Skeletal muscle tissue (tissue), 3 donors: ENCODE measurements at regions not wholly inside any gene's neighbourhood (a gene's known extent, or its start where the extent isn't known, plus 50 kb on each side); places are given as distances from the start of the nearest gene placed in this dataset.

Experiments used
- H3K27ac ChIP-seq: one replicate; pipeline ENCODE4 v1.7.0; 2013; ENCODE audit warnings: mild to moderate bottlenecking, low read depth, low read length, inconsistent platforms
- H3K27me3 ChIP-seq, 3 donors: one replicate each; pipeline ENCODE4 v1.7.0; 2013; ENCODE audit warnings: low read length in 3 of 3; ENCODE audit not compliant: control insufficient read depth in 3 of 3, insufficient read depth in 3 of 3
- H3K36me3 ChIP-seq, 3 donors: one replicate each; pipeline ENCODE4 v1.7.0; 2013; ENCODE audit warnings: low read length in 3 of 3; ENCODE audit not compliant: control insufficient read depth in 3 of 3, insufficient read depth in 3 of 3
- H3K4me1 ChIP-seq, 3 donors: one replicate each; pipeline ENCODE4 v1.7.0; 2013; ENCODE audit warnings: low read length in 3 of 3, mild to moderate bottlenecking in 3 of 3; ENCODE audit not compliant: control insufficient read depth in 3 of 3, insufficient read depth in 3 of 3
- H3K4me3 ChIP-seq, 3 donors: one replicate each; pipeline ENCODE4 v1.7.0; 2013; ENCODE audit warnings: low read length in 3 of 3
- H3K9ac ChIP-seq, 3 donors: one replicate each; pipeline ENCODE4 v1.7.0; 2013; ENCODE audit warnings: low read length in 3 of 3, mild to moderate bottlenecking in 3 of 3, moderate library complexity in 2 of 3, low read depth in 1 of 3
- H3K9me3 ChIP-seq, 3 donors: one replicate each; pipeline ENCODE4 v1.7.0; 2013; ENCODE audit warnings: low read length in 3 of 3; ENCODE audit not compliant: control insufficient read depth in 3 of 3
- donor health status: Osteomylitis.

- Histone ChIP-seq H3K36me3 (no peaks in the 10 kb centered on the region), H3K9me3 (peaks cover 0 to 2% (median 0%) of the 10 kb centered on the region in 3 donors), H3K4me3 (no peak overlapping the region), H3K9ac (no peak overlapping the region), H3K4me1 (peaks cover 3 to 18% (median 5%) of the 10 kb centered on the region in 3 donors), H3K27me3 (peaks cover 18 to 25% (median 23%) of the 10 kb centered on the region in 3 donors), H3K27ac (peak overlapping the region; percentile 77)
These were observed 107.9 kb downstream of the AIPL1 start for GRCh38 chr17:6327007-6327406.

- Histone ChIP-seq H3K4me3 (no peak overlapping the region), H3K27me3 (peaks cover 18 to 25% (median 23%) of the 10 kb centered on the region in 3 donors), H3K4me1 (peaks cover 3 to 18% (median 5%) of the 10 kb centered on the region in 3 donors), H3K27ac (peak overlapping the region; percentile 60), H3K9me3 (peaks cover 0 to 2% (median 0%) of the 10 kb centered on the region in 3 donors), H3K9ac (no peak overlapping the region), H3K36me3 (no peaks in the 10 kb centered on the region)
These were observed 108.4 kb downstream of the AIPL1 start for GRCh38 chr17:6326483-6326882.

- peak overlapping the region; percentile 60 for H3K27ac ChIP-seq
- no peaks in the 10 kb centered on the region for H3K36me3 ChIP-seq
- H3K27me3 ChIP-seq, result peaks cover 18 to 25% (median 23%) of the 10 kb centered on the region in 3 donors
- H3K9me3 ChIP-seq, result peaks cover 0 to 2% (median 0%) of the 10 kb centered on the region in 3 donors
- peaks cover 3 to 18% (median 5%) of the 10 kb centered on the region in 3 donors for H3K4me1 ChIP-seq
- H3K4me3 ChIP-seq, result no peak overlapping the region
- H3K9ac ChIP-seq, result no peak overlapping the region
These were observed 109.2 kb downstream of the AIPL1 start for GRCh38 chr17:6325741-6326140.

- Histone ChIP-seq H3K4me1 (peaks cover 3 to 18% (median 5%) of the 10 kb centered on the region in 3 donors), H3K27me3 (peaks cover 18 to 25% (median 23%) of the 10 kb centered on the region in 3 donors), H3K9ac (no peak overlapping the region), H3K36me3 (no peaks in the 10 kb centered on the region), H3K9me3 (peaks cover 0 to 2% (median 0%) of the 10 kb centered on the region in 3 donors), H3K27ac (no peak overlapping the region), H3K4me3 (no peak overlapping the region)
These were observed 109.9 kb downstream of the AIPL1 start for GRCh38 chr17:6325051-6325450.

GRCh38 chr17:6323626-6324356 is 111.1 kb downstream of the AIPL1 start:
- Histone ChIP-seq H3K27ac (no peak overlapping the region), H3K4me1 (peaks cover 3 to 18% (median 5%) of the 10 kb centered on the region in 3 donors), H3K9me3 (peaks cover 0 to 2% (median 0%) of the 10 kb centered on the region in 3 donors), H3K4me3 (peak overlapping the region in 1 of 3 donors; percentile 2), H3K9ac (no peak overlapping the region), H3K27me3 (peaks cover 18 to 25% (median 23%) of the 10 kb centered on the region in 3 donors), H3K36me3 (no peaks in the 10 kb centered on the region)

GRCh38 chr17:6322316-6322715 is 112.6 kb downstream of the AIPL1 start:
- H3K4me3 ChIP-seq, result no peak overlapping the region
- no peaks in the 10 kb centered on the region for H3K9me3 ChIP-seq
- no peak overlapping the region for H3K9ac ChIP-seq
- peaks cover 3 to 15% (median 5%) of the 10 kb centered on the region in 3 donors for H3K4me1 ChIP-seq
- H3K27me3 ChIP-seq, result peaks cover 20 to 25% (median 23%) of the 10 kb centered on the region in 3 donors
- H3K27ac ChIP-seq, result no peak overlapping the region
- no peaks in the 10 kb centered on the region for H3K36me3 ChIP-seq

- Histone ChIP-seq H3K36me3 (no peaks in the 10 kb centered on the region), H3K27me3 (peaks cover 0 to 10% (median 5%) of the 10 kb centered on the region in 3 donors), H3K9me3 (no peaks in the 10 kb centered on the region), H3K4me1 (no peaks in the 10 kb centered on the region), H3K4me3 (no peak overlapping the region), H3K9ac (no peak overlapping the region), H3K27ac (no peak overlapping the region)
These were observed 120.6 kb downstream of the AIPL1 start for GRCh38 chr17:6314311-6314710.

- Histone ChIP-seq H3K4me1 (no peaks in the 10 kb centered on the region), H3K27me3 (peaks cover 2 to 14% (median 5%) of the 10 kb centered on the region in 3 donors), H3K4me3 (no peak overlapping the region)
These were observed 121.1 kb downstream of the AIPL1 start for GRCh38 chr17:6313835-6314234.

GRCh38 chr17:6306820-6307219 is 128.1 kb downstream of the AIPL1 start:
- H3K27me3 ChIP-seq, result peaks cover 4 to 22% (median 7%) of the 10 kb centered on the region in 3 donors
- no peaks in the 10 kb centered on the region for H3K9me3 ChIP-seq
- H3K9ac ChIP-seq, result no peak overlapping the region
- H3K36me3 ChIP-seq, result no peaks in the 10 kb centered on the region
- H3K27ac ChIP-seq, result no peak overlapping the region
- H3K4me3 ChIP-seq, result no peak overlapping the region
- H3K4me1 ChIP-seq, result no peaks in the 10 kb centered on the region

More at GRCh38 chr17:6313835-6314234, 121.1 kb downstream of the AIPL1 start:
- H3K9me3 ChIP-seq, result no peaks in the 10 kb centered on the region
- H3K27ac ChIP-seq, result no peak overlapping the region
- H3K9ac ChIP-seq, result no peak overlapping the region
- no peaks in the 10 kb centered on the region for H3K36me3 ChIP-seq

- no peak overlapping the region for H3K27ac ChIP-seq
- H3K4me3 ChIP-seq, result no peak overlapping the region
- peaks cover 8 to 19% (median 10%) of the 10 kb centered on the region in 3 donors for H3K27me3 ChIP-seq
- H3K36me3 ChIP-seq, result no peaks in the 10 kb centered on the region
- H3K9ac ChIP-seq, result no peak overlapping the region
- H3K9me3 ChIP-seq, result no peaks in the 10 kb centered on the region
- no peaks in the 10 kb centered on the region for H3K4me1 ChIP-seq
These were observed 129.1 kb downstream of the AIPL1 start for GRCh38 chr17:6305613-6306360.
